ENCODE measurements at regions not wholly inside any gene's neighbourhood (a gene's known extent, or its start where the extent isn't known, plus 50 kb on each side); places are given as distances from the start of the nearest gene placed in this dataset.

DNA sequence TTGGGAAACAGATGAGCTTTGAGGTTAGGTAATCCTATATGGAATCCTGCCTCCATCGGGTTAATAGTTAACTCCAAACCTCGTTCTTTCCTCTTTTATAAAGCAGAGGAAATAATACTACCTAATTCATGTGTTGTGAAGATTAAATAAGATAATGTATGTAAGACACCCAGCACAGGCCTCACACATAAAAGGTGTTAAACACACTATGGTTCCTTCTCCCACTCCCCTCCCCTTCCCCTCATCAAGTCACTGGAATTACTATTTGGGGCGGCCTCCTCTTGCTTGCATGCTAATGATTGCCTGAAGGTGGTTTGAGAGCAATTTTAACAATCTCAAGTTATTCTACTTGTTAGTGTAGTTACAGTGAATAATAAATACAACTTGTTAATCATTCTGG is 404.4 kb upstream of the RASGEF1B start:
- TF ChIP-seq, protein P1, sequence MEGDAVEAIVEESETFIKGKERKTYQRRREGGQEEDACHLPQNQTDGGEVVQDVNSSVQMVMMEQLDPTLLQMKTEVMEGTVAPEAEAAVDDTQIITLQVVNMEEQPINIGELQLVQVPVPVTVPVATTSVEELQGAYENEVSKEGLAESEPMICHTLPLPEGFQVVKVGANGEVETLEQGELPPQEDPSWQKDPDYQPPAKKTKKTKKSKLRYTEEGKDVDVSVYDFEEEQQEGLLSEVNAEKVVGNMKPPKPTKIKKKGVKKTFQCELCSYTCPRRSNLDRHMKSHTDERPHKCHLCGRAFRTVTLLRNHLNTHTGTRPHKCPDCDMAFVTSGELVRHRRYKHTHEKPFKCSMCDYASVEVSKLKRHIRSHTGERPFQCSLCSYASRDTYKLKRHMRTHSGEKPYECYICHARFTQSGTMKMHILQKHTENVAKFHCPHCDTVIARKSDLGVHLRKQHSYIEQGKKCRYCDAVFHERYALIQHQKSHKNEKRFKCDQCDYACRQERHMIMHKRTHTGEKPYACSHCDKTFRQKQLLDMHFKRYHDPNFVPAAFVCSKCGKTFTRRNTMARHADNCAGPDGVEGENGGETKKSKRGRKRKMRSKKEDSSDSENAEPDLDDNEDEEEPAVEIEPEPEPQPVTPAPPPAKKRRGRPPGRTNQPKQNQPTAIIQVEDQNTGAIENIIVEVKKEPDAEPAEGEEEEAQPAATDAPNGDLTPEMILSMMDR (IDR thresholded peaks at IDR 0.05): no peak
- TF ChIP-seq, protein P2, sequence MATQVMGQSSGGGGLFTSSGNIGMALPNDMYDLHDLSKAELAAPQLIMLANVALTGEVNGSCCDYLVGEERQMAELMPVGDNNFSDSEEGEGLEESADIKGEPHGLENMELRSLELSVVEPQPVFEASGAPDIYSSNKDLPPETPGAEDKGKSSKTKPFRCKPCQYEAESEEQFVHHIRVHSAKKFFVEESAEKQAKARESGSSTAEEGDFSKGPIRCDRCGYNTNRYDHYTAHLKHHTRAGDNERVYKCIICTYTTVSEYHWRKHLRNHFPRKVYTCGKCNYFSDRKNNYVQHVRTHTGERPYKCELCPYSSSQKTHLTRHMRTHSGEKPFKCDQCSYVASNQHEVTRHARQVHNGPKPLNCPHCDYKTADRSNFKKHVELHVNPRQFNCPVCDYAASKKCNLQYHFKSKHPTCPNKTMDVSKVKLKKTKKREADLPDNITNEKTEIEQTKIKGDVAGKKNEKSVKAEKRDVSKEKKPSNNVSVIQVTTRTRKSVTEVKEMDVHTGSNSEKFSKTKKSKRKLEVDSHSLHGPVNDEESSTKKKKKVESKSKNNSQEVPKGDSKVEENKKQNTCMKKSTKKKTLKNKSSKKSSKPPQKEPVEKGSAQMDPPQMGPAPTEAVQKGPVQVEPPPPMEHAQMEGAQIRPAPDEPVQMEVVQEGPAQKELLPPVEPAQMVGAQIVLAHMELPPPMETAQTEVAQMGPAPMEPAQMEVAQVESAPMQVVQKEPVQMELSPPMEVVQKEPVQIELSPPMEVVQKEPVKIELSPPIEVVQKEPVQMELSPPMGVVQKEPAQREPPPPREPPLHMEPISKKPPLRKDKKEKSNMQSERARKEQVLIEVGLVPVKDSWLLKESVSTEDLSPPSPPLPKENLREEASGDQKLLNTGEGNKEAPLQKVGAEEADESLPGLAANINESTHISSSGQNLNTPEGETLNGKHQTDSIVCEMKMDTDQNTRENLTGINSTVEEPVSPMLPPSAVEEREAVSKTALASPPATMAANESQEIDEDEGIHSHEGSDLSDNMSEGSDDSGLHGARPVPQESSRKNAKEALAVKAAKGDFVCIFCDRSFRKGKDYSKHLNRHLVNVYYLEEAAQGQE (IDR thresholded peaks at IDR 0.05; ENCODE audit: insufficient read depth in 1 of 2, low read depth in 2 of 2, low read length in 1 of 2): no peak

Measured in Panc1 (cell line).